DND-41 (cell line): ENCODE measurements at regions not wholly inside any gene's neighbourhood (a gene's known extent, or its start where the extent isn't known, plus 50 kb on each side); places are given as distances from the start of the nearest gene placed in this dataset.

Source experiments
- ATAC-seq: fragments of 200-7000 bp; cut with Tn5 transposase; 3 replicates; pipeline ENCODE4 v1.9.1; 2021; ENCODE audit warnings: low read depth; ENCODE audit not compliant: insufficient read depth
- DNase-seq: peaks from one replicate; pipeline ENCODE4 v3.0.0-alpha.2; 2020
- H2AFZ ChIP-seq: 2 replicates; pipeline ENCODE4 v1.6.0; 2012; ENCODE audit warnings: low read depth, low read length
- H3K27ac ChIP-seq: 2 replicates; pipeline ENCODE4 v1.5.1; 2012; ENCODE audit warnings: low read length, inconsistent platforms
- H3K27me3 ChIP-seq: fragments of 200-600 bp; sonication (generic); 2 replicates; pipeline ENCODE4 v1.6.0; 2012; ENCODE audit warnings: low read length, mild to moderate bottlenecking, inconsistent platforms; ENCODE audit not compliant: insufficient read depth, poor library complexity
- H3K36me3 ChIP-seq: 2 replicates; pipeline ENCODE4 v1.5.1; 2012; ENCODE audit warnings: low read length, inconsistent platforms; ENCODE audit not compliant: insufficient read depth
- H3K4me1 ChIP-seq: 2 replicates; pipeline ENCODE4 v1.5.1; 2012; ENCODE audit warnings: mild to moderate bottlenecking, low read length; ENCODE audit not compliant: insufficient read depth
- H3K4me2 ChIP-seq: 2 replicates; pipeline ENCODE4 v1.6.0; 2012; ENCODE audit warnings: mild to moderate bottlenecking, moderate library complexity, low read length, inconsistent platforms; ENCODE audit not compliant: insufficient read depth
- H3K4me3 ChIP-seq, 2 experiments: fragments of 200-600 bp in 1 of 2; shearing (Covaris generic) in 1 of 2; 2 replicates each; pipeline ENCODE4 v1.5.1; 2012 to 2016; ENCODE audit warnings: inconsistent platforms in 2 of 2, low read length in 2 of 2, mild to moderate bottlenecking in 2 of 2, low read depth in 1 of 2, moderate library complexity in 1 of 2
- H3K79me2 ChIP-seq: 2 replicates; pipeline ENCODE4 v1.6.0; 2012; ENCODE audit warnings: low read length, inconsistent platforms; ENCODE audit not compliant: insufficient read depth
- H3K9ac ChIP-seq: 2 replicates; pipeline ENCODE4 v1.6.0; 2012; ENCODE audit warnings: low read depth, mild to moderate bottlenecking, inconsistent platforms, low read length, moderate library complexity
- H3K9me3 ChIP-seq: 2 replicates; pipeline ENCODE4 v1.5.1; 2012; ENCODE audit warnings: low read length, moderate library complexity, mild to moderate bottlenecking, inconsistent platforms; ENCODE audit not compliant: insufficient read depth, severe bottlenecking
- H4K20me1 ChIP-seq: 2 replicates; pipeline ENCODE4 v1.6.0; 2012; ENCODE audit warnings: low read length; ENCODE audit not compliant: insufficient read depth
- EZH2 ChIP-seq: IDR thresholded peaks from 3 replicates; pipeline ENCODE4 v1.6.1; 2012; ENCODE audit warnings: borderline replicate concordance, low read depth, mild to moderate bottlenecking, moderate library complexity, low read length, inconsistent platforms; ENCODE audit not compliant: severe bottlenecking
- TF ChIP-seq, protein P1 (sequence below): IDR thresholded peaks from 2 replicates; pipeline ENCODE4 v1.5.1; 2012; ENCODE audit warnings: borderline replicate concordance, low read length, moderate library complexity, mild to moderate bottlenecking; ENCODE audit not compliant: poor library complexity, severe bottlenecking; ENCODE audit errors: extremely low read depth

DNA sequence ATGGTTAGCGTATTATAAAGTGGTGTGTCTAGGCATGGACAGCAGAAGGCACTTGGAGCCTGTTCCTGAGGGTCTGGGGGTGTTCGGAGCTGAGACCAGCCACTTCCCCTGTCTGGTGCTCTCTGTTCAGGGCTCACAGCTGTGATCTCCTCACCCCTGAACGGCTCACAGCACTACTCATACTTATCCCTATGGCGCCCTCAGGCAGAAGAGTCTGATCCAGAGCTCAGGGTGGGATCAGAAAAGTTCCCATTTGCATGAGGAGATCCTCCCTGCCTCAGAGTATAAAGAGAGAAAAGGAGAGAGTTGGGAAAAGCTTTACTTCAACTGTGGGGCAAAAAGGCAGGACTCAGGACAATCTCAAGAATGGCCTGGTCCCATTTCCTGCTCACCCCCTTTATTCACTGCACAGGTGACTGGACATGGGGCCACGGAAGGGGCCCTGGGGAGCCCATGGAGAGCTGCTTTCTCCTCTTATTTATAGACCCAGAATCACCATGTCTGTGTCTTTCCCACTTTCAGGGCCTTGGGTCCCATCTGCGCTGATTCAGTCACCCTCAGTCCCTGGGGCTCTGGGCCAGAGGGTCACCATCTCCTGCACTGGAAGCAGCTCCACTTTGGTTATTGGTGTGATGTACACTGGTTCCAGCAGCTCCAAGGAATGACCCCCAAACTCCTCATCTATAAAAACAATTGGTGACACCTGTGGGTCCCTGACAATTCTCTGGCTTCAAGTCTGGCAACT, 97.0 kb upstream of the TOP3B start:
- no peak overlapping the region for H3K4me2 ChIP-seq
- no peaks in the 10 kb centered on the region for H3K4me1 ChIP-seq
- ATAC-seq (no peak), DNase-seq (no peak)
- no peaks in the 10 kb centered on the region for H3K79me2 ChIP-seq
- no peak overlapping the region for H2AFZ ChIP-seq
- H3K27me3 ChIP-seq, result peaks cover 44% of the 10 kb centered on the region
- no peaks in the 10 kb centered on the region for H4K20me1 ChIP-seq
- H3K4me3 ChIP-seq, result no peak overlapping the region
- no peak for TF ChIP-seq EZH2
- TF ChIP-seq, protein P1, sequence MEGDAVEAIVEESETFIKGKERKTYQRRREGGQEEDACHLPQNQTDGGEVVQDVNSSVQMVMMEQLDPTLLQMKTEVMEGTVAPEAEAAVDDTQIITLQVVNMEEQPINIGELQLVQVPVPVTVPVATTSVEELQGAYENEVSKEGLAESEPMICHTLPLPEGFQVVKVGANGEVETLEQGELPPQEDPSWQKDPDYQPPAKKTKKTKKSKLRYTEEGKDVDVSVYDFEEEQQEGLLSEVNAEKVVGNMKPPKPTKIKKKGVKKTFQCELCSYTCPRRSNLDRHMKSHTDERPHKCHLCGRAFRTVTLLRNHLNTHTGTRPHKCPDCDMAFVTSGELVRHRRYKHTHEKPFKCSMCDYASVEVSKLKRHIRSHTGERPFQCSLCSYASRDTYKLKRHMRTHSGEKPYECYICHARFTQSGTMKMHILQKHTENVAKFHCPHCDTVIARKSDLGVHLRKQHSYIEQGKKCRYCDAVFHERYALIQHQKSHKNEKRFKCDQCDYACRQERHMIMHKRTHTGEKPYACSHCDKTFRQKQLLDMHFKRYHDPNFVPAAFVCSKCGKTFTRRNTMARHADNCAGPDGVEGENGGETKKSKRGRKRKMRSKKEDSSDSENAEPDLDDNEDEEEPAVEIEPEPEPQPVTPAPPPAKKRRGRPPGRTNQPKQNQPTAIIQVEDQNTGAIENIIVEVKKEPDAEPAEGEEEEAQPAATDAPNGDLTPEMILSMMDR, result no peak
- H3K36me3 ChIP-seq, result no peaks in the 10 kb centered on the region
- H3K9ac ChIP-seq, result no peak overlapping the region
- no peaks in the 10 kb centered on the region for H3K9me3 ChIP-seq
- H3K27ac ChIP-seq, result no peak overlapping the region

DNA sequence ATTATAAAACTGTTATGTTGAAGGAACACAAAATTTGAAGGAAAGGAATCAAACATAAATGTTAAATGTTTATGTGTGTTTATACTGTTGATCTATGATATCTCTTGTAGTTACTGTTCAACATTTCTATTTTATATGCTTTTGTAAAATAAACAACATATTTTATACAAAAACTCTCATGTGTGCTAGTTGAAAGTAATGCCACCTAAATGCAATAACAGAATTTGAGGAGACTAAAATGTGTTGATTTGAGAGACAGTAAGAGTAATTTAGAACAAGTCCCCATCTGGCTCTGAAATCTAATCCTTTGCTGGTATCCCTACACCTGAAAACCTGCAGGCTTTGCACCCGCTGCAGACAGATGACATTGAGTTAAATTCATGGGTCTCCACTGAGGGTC, 95.7 kb upstream of the TOP3B start:
- Histone ChIP-seq H2AFZ (no peak overlapping the region), H3K9me3 (no peaks in the 10 kb centered on the region), H4K20me1 (no peaks in the 10 kb centered on the region), H3K27ac (no peak overlapping the region), H3K79me2 (no peaks in the 10 kb centered on the region), H3K4me2 (no peak overlapping the region), H3K36me3 (no peaks in the 10 kb centered on the region), H3K27me3 (peaks cover 43% of the 10 kb centered on the region), H3K4me1 (no peaks in the 10 kb centered on the region), H3K4me3 (no peak overlapping the region), H3K9ac (no peak overlapping the region)
- DNase-seq, result no peak
- TF ChIP-seq, protein P1, result no peak
- no peak for TF ChIP-seq EZH2
- ATAC-seq, result no peak

DNA sequence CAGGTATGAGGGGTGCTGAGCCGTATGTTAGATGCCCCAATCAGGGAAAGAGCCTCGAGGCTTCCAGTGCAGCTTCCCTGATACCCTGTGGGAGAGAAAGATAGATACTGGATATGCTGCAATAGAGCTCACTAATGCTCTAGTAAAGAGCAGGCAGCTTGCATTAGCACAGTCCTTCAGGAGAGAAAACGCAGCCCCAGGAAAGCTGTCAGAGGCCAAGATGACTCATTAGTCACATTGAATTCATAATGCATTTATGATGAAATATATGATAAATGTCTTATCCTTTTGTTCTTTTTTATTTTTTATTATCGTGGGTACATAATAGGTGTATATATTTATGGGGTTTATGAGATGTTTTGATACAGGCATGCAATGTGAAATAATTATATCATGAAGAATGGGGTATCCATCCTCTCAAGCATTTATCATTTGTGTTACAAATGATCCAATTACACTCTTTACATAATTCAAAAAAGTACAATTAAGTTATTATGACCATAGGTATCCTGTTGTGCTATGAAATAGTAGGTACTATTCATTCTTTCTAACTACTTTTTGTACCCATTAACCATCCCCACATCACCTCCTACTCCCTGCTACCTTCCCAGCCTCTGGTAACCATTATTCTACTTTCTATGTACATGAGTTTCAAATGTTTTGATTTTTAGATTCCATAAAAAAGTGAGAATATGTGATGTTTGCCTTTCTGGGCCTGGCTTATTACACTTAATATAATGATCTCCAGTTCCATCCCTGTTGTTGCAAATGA, 94.5 kb upstream of the TOP3B start:
- H2AFZ ChIP-seq, result no peak overlapping the region
- no peak overlapping the region for H3K27ac ChIP-seq
- no peaks in the 10 kb centered on the region for H4K20me1 ChIP-seq
- H3K36me3 ChIP-seq, result no peaks in the 10 kb centered on the region
- H3K4me2 ChIP-seq, result no peak overlapping the region
- no peak for TF ChIP-seq EZH2
- TF ChIP-seq, protein P1, result no peak
- H3K9me3 ChIP-seq, result no peaks in the 10 kb centered on the region
- DNase-seq, result no peak
- H3K4me1 ChIP-seq, result no peaks in the 10 kb centered on the region
- H3K79me2 ChIP-seq, result no peaks in the 10 kb centered on the region
- no peak for ATAC-seq
- no peak overlapping the region for H3K9ac ChIP-seq
- H3K27me3 ChIP-seq, result peaks cover 43% of the 10 kb centered on the region
- H3K4me3 ChIP-seq, result no peak overlapping the region
